ENCODE measurements at regions not wholly inside any gene's neighbourhood (a gene's known extent, or its start where the extent isn't known, plus 50 kb on each side); places are given as distances from the start of the nearest gene placed in this dataset.

DNA sequence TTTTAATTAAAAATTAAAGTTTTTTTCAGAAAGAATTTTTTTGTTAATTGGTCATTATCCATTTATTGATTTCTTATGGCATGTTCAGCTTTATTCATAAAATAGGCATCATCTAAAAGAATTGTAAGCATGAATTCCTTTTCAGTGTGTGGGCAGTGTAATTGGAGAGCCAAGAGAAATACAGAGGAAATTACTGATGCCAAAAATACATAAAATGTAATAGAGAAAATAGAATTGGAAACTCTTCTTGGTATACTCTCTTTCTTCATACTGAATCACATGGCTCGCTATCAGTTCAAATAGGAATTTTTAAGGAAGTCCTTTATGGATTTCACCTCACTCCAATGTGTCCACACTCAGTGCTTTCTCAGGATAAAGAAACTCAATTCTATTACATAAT, 663.6 kb upstream of the NRXN1 start:
- no peak for DNase-seq

- no peak for DNase-seq
These were observed 661.7 kb upstream of the NRXN1 start for GRCh38 chr2:51693640-51694039.

- DNase-seq: no peak
These were observed 649.9 kb upstream of the NRXN1 start for GRCh38 chr2:51681854-51682253.

DNA sequence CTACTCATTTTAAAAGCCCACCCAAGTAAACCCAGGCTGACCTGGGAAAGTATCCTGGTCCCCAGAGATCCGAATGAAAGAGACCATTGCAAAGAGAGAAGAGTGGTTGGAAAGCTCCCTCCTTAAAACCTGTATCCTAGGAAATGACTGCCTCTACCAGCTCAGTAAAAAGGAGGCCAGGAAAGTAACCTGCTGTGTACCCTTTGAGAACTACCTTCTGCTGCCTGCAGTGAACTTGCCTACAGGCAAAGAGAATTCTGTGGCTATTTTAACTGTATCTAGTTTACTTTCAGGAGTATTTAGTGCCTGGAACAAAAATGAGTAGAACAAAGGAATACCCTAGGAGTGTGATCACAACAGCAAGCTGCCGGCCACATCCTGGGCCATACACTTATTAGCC, 641.7 kb upstream of the NRXN1 start:
- no peak for DNase-seq

- no peak for DNase-seq
These were observed 635.7 kb upstream of the NRXN1 start for GRCh38 chr2:51667679-51668078.

DNA sequence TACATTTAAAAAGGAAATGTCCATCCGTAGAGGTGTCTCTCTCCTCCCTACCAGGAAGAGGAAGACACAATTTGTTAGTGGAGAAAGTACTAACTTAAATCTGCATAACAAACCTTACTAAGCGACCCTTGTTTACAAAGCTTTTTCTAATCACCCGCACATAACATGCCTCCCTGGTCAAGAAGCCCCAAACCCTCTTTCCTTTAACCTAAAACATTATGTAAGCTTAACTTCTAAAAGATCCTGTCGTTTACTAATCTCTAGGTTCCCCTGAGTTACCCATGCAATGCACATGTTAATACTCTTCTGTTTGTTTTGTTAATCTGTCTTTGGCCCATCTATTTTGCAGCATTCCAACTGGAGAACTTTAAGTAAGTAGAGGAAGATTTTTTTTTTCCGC, 630.3 kb upstream of the NRXN1 start:
- DNase-seq: no peak

DNA sequence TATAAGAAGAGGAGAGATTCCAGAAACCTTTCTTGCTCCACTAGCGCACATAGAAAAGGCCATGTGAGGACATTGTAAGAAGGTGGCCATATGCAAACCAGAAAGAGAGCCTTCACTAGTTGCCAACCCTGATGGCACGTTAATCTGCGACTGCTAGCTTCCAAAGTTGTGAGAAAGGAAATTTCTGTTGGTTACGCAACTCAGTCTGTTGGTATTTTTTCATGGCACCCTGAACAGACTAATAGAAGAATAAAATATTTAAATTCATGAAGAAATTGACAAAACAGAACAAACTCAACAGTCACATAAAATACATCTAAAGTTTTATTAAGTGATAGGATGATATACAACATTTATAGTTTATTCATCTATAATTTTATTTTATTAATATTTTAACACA, 625.9 kb upstream of the NRXN1 start:
- no peak for DNase-seq

GRCh38 chr2:51650769-51651168, 618.8 kb upstream of the NRXN1 start:
- no peak for DNase-seq

GRCh38 chr2:51649366-51649765, 617.4 kb upstream of the NRXN1 start:
- no peak for DNase-seq

- DNase-seq: no peak
These were observed 606.9 kb upstream of the NRXN1 start for GRCh38 chr2:51638811-51639210.

- no peak for DNase-seq
These were observed 601.1 kb upstream of the NRXN1 start for GRCh38 chr2:51633073-51633472.

DNA sequence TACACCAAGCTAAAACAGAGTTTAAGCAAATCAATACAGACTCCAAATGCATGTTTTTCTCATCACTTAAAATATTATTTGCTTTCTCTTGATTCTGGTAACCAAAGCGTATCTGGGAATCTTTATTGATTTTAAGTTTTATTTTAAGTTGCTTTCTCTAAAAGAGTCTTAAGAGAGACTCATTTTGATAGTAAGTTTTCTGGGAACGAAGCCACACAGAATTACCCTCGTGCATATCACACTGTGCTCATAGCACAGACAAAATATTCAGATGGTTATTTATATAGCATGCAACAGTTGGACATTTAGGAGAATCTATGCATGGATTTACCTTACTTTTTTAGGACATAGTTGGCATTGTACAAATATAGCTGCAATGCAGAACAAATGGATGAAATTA, 597.5 kb upstream of the NRXN1 start:
- no peak for DNase-seq

- no peak for DNase-seq
These were observed 597.0 kb upstream of the NRXN1 start for GRCh38 chr2:51628917-51629316.

GRCh38 chr2:51624995-51625394, 593.1 kb upstream of the NRXN1 start:
- DNase-seq: no peak

DNA sequence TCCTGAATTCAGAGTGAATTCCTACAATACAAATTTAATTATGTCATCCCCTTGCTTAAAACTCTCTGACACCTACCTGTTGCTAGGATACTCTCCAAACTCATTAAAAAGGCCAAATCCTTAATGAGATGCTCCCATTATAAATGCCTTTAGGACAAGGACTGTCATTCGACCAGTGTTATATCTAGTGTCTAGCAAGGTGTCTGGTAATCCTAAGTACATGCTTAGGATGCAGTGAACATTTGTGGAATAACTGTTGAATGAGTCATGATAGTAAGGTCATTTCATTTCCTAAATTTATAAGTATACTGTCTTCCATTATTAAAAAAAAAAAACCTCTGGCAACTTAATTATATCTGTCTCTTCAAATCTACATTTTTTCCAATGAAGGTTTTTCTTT, 588.9 kb upstream of the NRXN1 start:
- no peak for DNase-seq

GRCh38 chr2:51619961-51620360, 588.0 kb upstream of the NRXN1 start:
- DNase-seq: no peak

GRCh38 chr2:51612387-51612786, 580.5 kb upstream of the NRXN1 start:
- no peak for DNase-seq

DNA sequence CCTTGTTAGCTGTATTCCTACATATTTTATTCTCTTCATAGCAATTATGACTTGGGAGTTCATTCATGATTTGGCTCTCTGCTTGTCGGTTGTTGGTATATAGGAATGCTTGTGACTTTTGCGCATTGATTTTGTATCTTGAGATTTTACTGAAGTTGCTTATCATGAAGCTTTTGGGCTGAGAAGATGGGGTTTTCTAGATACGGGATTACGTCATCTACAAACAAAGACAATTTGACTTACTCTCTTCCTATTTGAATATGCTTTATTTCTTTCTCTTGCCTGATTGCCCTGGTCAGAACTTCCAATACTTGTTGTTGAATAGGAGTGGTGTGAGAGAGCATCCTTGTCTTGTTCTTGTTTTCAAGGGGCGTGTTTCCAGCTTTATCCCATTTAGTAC, 569.8 kb upstream of the NRXN1 start:
- no peak for DNase-seq

DNA sequence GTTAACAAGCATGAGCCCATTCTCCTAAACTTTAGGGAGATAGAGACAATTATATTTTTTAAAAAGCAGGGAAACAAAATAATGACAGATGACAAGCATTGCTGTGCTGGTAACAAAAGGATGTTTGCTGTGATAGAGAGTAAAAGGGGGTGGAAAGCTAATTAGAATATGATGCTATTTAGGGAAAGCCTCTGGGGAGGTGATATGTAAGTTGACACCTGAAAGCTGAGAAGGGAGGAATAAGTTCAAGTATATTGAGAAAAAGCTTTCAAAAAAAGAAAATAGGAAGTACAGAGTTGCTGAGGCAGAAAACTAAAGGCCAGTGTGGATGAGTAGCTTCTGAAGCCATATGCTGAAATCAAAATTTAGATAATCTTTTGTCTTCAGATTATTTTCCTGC, 565.2 kb upstream of the NRXN1 start:
- no peak for DNase-seq

GRCh38 chr2:51595836-51596235, 563.9 kb upstream of the NRXN1 start:
- DNase-seq: no peak

DNA sequence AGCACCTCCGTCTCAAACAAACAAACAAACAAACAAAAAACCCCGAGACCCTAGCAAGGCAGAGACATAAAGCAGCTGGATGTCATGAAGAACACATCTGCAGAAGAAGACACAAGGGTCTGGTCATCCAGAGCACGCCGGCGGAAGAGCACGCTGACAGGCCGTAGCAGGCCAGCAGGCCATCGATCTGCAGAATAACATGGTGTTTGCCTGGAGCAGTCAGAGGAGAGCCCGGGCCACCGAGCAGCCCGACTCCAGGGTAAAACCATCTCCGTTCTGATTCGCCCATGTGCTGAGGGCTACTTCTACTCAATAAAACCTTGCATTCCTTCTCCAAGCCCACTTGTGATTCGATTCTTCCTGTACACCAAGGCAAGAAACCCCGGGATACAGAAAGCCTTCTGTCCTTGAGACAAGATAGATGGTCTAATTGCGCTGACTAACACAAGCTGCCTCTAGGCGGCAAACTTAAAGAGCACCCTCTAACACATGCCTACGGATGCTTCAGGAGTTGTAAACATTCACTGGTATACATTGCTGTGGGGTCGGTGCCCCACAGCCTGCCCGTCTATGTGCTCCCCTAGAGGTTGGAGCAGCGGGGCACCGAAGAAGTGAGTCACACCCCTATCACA, 549.8 kb upstream of the NRXN1 start:
- no peak for DNase-seq

DNA sequence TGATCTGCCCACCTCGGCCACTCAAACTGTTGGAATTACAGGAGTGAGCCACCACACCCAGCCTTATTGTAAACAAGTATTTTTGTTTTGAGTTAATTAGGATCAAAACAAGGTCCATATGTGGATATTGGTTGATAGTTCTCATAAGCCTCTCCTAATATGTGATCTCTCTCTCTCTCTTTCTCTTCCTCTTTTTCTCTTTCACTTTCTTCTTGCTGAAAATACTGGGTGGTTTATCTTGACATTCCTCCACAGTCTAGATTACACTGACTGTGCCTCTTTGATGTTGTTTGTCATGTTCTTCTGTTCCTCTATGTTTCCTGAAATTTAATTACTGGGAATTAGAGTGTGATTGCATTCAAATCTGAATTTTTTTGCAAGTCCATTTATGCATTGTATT, 547.5 kb upstream of the NRXN1 start:
- DNase-seq: no peak

- no peak for DNase-seq
These were observed 543.2 kb upstream of the NRXN1 start for GRCh38 chr2:51575181-51575580.

- no peak for DNase-seq
These were observed 527.1 kb upstream of the NRXN1 start for GRCh38 chr2:51559026-51559425.

GRCh38 chr2:51553476-51553875, 521.5 kb upstream of the NRXN1 start:
- DNase-seq: no peak

DNA sequence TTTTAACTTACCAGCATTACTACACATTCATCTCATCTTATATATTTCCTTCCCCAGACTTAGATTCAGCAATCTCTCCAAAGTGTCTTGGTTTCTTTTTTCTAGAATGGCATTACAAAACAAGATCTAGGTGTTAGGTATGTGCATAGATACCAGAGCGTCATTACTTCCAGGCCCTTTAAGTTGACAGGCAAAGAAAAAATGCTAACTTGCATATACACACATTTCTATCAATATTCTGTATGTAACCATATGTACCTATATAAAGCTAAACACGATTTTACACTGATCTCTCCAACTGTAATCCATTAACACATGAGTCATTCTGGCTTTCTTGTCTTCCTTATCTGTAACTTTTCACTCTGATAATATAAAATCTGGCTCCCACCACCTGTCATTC, 503.8 kb upstream of the NRXN1 start:
- DNase-seq: no peak

Data from NK-92 treated with Interleukin-12 subunit alpha and Interleukin-12 subunit beta, amount 100 ng/mL, for 24 hours (cell line).